ENCODE measurements at regions not wholly inside any gene's neighbourhood (a gene's known extent, or its start where the extent isn't known, plus 50 kb on each side); places are given as distances from the start of the nearest gene placed in this dataset.

GRCh38 chr22:48893288-48894063 lies 934.2 kb downstream of the BRD1 start:
- WGBS, 5 donors, result 66 to 76% (median 73%) methylated on average over 11 to 16 of the region's 16 CpGs
- no peak overlapping the region for H3K4me3 ChIP-seq
- peaks cover 0 to 59% (median 0%) of the 10 kb centered on the region in 3 donors for H3K27me3 ChIP-seq
- no peak for DNase-seq
- peaks cover 0 to 12% (median 9%) of the 10 kb centered on the region in 4 donors for H3K9me3 ChIP-seq
- no peaks in the 10 kb centered on the region for H3K4me1 ChIP-seq
- TF ChIP-seq POLR2AphosphoS5 (IDR thresholded peaks at IDR 0.05) (no peak), EP300 (IDR thresholded peaks at IDR 0.05) (no peak), POLR2A (IDR thresholded peaks at IDR 0.05) (no peak), CTCF (IDR thresholded peaks at IDR 0.05) (no peak)
- no peak overlapping the region for H3K27ac ChIP-seq
- intact Hi-C loops (cut with DNase I; ENCODE audit: low total_unique reads), result no loop called here
- no peaks in the 10 kb centered on the region for H3K36me3 ChIP-seq

- no peak overlapping the region for H3K27ac ChIP-seq
- H3K4me3 ChIP-seq, result no peak overlapping the region
- peaks cover 0 to 12% (median 9%) of the 10 kb centered on the region in 4 donors for H3K9me3 ChIP-seq
- no peak for DNase-seq
- no peak for TF ChIP-seq POLR2A (IDR thresholded peaks at IDR 0.05)
- TF ChIP-seq CTCF (IDR thresholded peaks at IDR 0.05), result no peak
- TF ChIP-seq POLR2AphosphoS5 (IDR thresholded peaks at IDR 0.05), result no peak
- no peak for TF ChIP-seq EP300 (IDR thresholded peaks at IDR 0.05)
- peaks cover 0 to 64% (median 0%) of the 10 kb centered on the region in 3 donors for H3K27me3 ChIP-seq
- no peaks in the 10 kb centered on the region for H3K4me1 ChIP-seq
- WGBS, 5 donors, result 63 to 73% (median 69%) methylated on average over 13 to 14 of the region's 14 CpGs
- intact Hi-C loops (cut with DNase I; ENCODE audit: low total_unique reads), result no loop called here
- no peaks in the 10 kb centered on the region for H3K36me3 ChIP-seq
Measured at GRCh38 chr22:48892578-48893287, 934.9 kb downstream of the BRD1 start.

- Histone ChIP-seq H3K4me3 (no peak overlapping the region), H3K9me3 (peaks cover 0 to 12% (median 9%) of the 10 kb centered on the region in 4 donors), H3K27ac (no peak overlapping the region), H3K36me3 (no peaks in the 10 kb centered on the region), H3K4me1 (no peaks in the 10 kb centered on the region), H3K27me3 (peaks cover 0 to 64% (median 0%) of the 10 kb centered on the region in 3 donors)
- TF ChIP-seq CTCF (IDR thresholded peaks at IDR 0.05), result no peak
- TF ChIP-seq POLR2A (IDR thresholded peaks at IDR 0.05), result no peak
- TF ChIP-seq POLR2AphosphoS5 (IDR thresholded peaks at IDR 0.05), result no peak
- TF ChIP-seq EP300 (IDR thresholded peaks at IDR 0.05), result no peak
- intact Hi-C loops (cut with DNase I; ENCODE audit: low total_unique reads), result no loop called here
- WGBS, 5 donors, result 59 to 74% (median 66%) methylated on average over 9 of the region's 9 CpGs
- DNase-seq, result peak in 1 of 2 donors; percentile 18
Measured at GRCh38 chr22:48891688-48892577, 935.7 kb downstream of the BRD1 start.
